LHCN-M2 (cell line): ENCODE measurements at regions not wholly inside any gene's neighbourhood (a gene's known extent, or its start where the extent isn't known, plus 50 kb on each side); places are given as distances from the start of the nearest gene placed in this dataset.
"Not testable (repeated sequence)": the region's sequence is repeated elsewhere in the genome, so short reads cannot be mapped to it uniquely, and the experiment has no call there.

Experiments used
- DNase-seq: peaks from one replicate; pipeline ENCODE4 v3.0.0-alpha.2; 2012; ENCODE audit warnings: low read depth

DNA sequence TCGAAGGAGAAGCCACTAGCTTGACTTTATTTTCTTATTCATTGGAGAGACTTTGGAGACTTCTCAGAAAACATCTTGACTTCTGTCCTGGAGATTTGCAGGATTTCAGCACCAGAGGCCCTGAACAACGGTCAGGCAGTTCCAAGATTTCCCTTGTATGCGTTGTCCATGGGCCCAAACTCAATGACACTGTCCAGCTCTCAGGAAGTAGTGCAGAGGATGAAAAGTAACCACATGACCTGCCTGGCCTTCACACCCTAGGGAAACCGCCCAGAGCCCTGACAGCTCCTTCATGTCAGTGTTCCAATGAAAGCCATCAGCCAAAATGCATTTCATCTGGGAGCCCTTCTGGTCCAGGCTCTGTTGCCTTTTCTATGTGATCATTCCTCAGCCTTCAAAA lies 214.1 kb downstream of the BLID start:
- DNase-seq, result no peak

DNA sequence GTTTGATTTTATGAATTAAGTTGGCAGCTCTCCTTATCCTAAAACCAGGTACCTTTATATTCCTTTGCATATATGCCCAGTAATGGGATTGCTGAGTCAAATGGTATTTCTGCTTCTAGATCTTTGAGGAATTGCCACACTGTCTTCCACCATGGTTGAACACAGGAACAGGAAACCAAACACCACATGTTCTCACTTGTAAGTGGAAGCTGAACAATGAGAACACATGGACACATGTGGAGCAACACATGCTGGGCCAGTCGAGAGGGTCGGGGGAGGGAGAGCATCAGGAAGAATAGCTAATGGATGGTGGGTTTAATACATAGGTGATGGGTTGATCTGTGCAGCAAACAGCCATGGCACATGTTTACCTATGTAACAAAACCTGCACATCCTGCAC lies 214.6 kb downstream of the BLID start:
- DNase-seq, result not testable (repeated sequence)

DNA sequence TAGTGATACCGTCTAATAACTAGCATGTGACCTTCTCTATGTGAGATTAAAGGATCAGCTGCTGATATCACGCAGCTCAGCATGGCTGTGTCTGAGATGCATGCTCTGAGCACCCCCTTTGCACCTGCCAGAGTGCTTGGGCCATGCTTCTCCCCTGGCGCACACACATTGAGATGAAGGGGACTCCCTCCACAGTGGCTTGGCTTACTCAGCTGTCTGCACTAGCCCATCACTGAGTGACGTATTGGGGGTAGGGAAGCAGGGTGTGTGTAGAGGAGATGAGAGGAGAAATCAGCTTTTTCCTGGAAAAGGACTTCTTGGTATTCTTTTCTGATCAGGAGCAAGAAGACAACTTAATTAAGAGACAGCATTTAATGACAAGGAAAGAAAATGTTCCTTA lies 216.5 kb downstream of the BLID start:
- no peak for DNase-seq

DNA sequence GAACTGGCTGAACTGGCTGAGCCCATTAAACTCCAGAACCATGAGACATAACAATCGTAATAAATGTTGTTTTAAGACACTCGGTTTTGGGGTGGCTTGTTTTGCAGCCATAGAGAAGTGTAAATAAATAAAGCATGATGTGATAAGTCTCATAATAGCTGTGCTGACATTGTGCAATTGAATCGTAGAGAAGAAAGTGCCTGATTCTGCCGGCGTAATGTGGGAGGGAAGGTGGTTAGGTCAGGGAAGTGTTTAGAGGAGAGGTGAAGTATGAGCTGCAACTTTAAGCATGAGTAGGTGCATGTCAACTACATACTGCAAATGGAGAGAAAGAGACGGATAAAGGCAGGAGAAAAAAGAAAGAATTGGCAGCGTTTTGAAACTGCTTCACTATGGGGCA lies 217.1 kb downstream of the BLID start:
- DNase-seq, result no peak

DNA sequence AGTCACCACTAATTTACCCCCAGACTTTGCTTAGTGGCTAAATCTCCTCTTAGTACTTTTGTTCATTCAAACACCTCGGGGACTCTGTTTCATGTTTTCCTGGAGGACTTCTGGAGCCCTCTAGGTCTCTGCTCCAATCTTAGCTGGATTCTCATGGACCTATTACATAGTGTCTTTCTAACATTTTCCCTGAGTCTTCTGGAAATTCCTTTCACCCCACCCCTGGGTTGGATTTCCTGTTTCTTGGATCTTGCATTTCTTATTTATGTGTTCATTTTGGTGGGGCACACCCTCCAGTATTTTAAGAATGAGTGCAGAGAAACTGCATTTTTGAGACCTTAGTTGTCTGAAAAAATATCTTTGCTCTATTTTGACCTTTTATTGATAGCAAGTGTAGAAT lies 220.1 kb downstream of the BLID start:
- peak; percentile 73 for DNase-seq

DNA sequence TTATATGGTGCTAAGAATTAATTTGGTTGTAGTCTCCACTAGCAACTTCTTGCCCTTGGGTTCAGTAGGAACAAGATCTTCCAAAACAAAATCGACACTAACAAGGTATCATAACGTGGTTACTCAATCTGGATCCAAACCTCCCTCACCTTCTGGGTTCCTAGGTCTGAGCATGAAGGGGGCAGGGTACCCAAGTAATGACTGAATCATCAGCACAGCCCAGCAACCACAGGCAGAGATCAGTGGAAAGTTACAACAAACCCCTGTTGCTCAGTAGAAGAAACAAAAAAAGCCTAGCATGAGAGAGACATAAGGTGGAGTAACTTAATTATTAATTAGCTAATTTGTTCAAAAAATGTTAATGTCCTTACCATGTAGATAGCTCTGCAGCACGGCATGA lies 221.4 kb downstream of the BLID start:
- DNase-seq, result peak; percentile 47

DNA sequence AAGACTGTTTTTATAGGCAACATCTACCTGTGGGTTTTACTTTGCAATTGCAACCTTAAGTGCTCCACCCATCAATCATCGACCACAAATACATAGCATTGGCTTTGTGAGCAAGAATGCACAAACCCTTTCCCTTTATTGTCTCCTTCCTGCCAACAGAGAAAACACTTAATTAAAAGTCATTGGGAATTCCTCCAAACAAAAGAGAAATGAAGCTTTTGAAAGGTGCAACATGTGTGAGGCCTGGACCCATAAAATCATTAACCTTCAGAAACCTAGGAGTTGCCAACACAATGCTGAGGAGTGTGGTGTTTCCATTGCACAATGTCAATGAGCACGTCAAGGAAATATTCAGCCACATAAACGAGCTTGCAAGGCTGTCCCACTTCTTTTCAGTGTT lies 223.2 kb downstream of the BLID start:
- no peak for DNase-seq

DNA sequence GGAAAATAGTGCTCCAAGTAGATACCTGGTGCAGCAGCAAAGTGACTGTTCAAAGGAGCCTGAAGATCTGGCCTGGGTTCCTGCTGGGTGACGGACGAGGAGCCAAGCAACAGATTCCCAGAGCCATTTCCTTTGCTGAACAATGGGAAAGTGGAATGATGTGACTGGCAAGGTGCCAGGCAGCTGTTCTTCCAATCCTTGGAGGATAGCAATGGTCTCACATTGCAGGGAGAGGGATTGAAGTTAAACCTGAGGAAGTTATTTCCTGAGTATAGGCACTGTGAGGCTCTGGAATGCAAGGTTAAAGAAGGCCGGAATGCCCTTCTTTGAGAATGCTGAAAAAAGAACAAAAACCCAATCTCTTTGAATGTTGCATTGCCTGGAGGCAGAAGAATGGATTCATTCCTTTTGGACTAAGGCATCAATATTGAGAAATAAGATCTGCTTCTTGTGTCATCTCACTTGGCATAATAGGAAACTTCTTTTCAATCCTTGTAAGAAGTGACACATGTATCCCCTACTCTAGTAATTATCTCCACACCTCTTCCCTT lies 223.8 kb downstream of the BLID start:
- DNase-seq, result peak; percentile 97

DNA sequence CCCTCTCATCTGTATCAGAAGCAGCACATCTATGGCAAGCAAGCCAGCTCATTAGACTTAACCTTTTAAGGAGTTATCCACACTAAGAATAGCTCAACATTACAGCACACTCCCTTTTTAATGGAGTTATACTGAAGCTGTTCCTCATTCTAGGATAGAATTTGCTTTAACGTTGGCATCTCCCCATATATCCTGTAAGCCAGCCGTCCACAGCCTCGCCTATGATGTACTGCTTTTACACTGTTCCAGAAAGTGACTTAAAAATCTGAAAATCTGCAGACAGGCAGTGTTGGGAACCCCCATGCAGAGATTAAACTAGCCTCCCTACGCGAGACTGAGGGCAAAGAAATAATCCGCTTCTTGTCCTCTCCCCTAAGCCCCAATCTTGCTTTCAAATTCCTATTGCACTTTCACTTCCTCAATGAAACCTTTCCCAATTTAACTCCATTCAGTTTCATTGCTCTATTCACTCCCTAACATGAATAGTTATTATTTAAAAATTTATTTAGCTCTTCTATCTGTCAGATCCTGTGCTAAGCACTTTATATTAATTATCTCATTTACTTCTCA lies 225.0 kb downstream of the BLID start:
- DNase-seq, result no peak

DNA sequence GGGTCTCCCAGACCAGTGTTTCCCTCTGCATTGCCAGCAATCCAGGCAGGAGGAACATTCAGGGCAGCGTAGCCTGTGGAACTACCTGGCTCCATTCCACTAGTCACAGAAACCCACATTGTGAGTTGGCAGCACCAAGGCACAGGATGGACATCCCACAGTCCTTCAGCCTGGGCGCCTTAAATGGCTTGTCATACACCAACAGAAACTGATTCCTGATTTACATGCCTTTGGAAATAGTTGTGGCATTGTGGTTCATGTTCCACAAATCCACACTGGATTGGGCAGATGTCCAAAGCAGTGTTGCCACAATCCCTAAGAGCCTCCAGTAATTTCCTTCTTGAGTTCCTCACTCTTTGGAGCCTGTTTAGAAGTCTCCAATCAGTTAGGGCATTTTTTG lies 225.6 kb downstream of the BLID start:
- peak; percentile 97 for DNase-seq

DNA sequence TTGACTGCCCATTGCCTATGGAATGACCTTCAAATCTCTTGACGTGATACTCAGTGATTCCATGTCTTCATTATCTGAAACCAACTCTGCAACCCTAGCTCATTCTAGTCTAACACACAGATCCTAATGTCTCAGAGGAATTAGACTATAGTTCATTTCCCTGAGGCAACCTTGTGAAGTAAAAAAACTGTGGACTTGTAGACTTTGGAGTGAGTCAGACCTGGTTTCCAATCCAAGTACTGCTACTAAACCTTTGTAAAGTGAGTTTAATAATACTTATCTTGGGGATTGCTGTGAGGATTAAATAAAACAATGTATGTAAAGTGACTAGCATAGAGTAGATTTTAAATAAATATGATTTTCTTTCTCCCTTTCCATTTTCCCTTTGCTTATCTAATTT lies 226.1 kb downstream of the BLID start:
- peak; percentile 48 for DNase-seq

DNA sequence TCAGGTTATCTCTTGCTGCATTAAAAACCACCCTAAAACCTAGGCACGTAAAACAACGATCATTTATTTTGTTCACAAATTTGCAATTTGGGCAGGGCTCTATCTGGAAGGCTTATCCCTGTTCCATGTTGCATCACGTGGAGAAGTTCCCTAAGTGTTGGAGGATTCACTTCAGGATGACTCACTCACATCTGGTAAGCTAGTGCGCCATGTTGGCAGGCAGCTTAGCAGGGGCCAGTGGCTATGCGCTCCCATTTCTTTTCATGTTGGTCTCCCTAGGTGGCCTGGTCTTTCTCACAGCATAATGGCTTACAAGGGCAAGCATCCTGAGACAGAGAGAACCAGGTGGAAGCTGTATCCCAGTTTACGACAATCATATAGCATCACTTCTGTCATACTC lies 226.8 kb downstream of the BLID start:
- DNase-seq, result peak; percentile 27

DNA sequence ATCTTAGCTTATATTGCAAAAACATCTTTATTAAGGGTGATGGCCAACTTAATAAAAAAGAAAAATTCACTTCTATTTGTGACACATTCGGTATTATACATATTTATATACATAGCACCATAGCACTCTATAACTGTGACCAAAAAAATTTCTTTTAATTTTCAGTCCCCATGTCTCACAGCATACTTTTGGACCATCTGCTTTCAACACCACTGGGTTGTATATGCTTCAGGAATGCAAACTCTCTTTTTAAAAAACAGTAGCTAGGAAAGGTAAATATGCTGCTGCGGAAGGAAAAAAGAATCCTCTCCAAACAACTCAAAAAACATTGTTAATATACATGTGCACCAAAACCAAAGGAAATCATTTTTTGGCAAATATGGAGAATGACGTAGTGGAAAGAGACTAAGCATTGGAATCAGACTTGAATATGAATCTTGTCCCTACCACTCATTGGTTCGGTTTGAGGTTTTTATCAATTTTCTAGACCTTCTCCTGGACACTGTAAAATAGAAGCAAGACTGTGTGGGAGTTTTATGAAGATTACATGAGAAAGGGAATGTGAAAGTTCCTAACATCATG lies 227.9 kb downstream of the BLID start:
- DNase-seq, result no peak

DNA sequence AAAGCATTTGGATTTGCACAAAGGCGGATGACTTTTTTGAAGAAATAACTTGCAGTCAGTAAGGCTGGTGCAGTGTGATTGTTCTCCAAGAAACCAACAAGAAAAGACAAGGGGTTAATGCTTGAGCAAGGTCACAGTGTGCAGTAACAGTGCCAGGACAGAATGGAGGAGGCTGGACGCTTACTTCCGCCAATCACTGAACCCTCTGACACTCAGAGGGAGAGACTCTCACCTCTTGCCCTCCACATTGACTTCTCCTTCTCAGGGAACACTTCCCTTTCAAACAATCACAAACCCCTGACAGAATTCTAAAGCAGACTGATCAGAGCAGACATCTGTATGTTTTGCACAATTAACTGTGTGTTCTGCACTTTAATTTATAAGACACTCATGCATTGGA lies 228.4 kb downstream of the BLID start:
- DNase-seq, result no peak

DNA sequence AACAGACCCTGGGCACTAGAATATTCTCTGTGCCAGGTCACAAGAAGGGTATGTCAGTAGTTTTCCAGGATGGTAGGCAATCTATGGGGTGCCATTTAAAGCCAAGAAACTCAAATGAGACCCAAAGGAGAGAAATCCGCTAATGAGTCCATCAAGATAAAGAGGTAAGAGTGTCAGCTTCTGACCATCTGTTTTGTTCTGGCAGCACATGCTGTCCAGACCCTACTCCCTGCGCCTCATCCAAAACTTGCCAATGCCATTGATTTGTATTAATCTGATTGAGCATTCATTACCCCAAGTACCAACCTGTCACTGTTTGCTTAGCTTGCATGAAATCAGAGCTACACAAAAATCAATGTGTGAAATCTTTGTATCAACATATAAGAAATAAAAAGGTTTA lies 229.0 kb downstream of the BLID start:
- no peak for DNase-seq

DNA sequence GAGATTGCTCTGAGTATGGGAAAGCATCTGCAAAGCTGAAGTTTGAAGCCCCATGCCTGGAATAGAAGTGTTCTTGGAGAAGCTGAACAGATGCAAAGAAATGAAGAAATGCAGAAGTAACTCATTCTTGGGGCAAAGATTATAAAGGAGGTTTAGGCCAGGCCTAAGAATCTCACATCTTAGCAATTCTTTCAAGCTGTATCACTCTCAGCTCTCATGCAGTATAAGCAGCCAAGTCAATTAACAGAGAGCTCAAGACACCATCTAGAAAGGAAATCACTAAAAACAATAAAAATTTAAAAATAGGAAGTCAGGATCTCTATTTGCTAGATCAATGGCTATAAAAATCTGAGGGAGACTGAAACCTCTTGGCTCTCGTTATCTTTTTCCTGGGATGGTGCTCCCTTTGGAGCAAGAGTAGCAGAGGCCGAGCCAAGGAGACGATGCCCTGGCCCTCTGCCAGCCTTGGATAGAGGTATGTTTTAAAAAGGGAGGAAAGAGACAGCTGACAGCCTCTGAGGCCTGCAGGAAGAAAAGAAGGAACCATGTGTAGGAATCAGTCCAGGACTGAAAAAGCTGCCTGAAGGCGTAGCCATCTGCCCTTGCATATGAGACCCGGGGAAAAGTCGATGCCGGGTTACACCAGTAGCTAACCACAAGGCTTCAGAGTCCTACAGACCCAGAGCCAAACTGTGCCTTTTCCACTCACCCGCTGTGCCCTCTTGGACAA lies 229.8 kb downstream of the BLID start:
- DNase-seq, result peak; percentile 23

DNA sequence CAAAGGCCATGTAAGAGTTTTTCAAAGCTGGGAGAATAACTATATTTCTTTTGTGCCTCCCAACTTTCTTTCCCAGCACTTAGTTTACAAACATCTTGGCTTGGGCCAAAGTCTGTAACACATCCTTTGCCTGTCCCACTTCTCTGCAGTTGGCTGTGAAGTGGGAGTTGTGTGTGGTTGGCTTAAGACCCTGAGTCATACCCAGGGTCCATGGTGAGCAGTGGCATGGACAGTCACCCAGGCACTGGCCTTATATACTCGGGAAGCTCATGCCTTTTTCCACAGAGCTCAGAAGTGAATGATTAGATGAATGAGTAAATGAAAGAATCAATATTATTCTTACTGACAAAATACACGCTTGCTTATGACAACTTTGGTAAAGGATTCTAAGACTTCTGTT lies 231.4 kb downstream of the BLID start:
- DNase-seq, result peak; percentile 19

DNA sequence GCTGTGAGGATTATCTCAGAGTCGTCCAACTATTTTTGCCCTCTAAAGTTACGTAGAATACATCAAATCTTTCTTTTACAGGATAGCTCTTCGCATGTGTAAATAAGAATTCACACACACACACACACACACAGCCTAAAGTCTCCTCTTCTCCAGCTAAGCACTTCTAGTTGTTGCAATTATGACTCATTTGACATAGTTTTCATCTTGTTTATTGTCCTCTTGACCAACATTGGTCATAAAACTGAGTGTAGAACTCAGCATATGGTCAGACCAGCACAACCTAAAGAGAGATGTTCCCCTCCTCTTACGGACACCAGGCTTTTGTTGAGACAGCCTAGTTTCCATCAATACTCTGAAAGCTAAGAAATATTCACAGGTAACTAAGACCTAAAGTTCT lies 234.2 kb downstream of the BLID start:
- peak; percentile 78 for DNase-seq

DNA sequence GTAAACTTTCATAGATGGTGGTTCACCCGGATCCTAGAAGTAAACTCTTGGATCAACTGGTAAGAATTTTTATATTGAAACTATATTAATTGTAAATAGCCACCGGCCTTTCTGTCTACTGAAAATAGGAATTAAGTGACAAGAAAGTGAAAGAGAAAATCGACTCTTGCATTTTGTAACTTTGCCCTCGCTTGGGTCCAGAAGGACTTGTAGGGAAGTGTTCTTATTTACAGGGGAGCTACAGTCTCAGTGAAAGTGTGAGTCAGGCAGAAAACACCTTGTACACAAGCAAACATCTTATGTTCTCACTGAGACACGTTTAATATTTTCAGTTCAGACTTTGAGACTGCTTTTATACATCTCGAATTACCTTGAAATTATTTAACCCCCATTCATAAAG lies 238.9 kb downstream of the BLID start:
- no peak for DNase-seq

DNA sequence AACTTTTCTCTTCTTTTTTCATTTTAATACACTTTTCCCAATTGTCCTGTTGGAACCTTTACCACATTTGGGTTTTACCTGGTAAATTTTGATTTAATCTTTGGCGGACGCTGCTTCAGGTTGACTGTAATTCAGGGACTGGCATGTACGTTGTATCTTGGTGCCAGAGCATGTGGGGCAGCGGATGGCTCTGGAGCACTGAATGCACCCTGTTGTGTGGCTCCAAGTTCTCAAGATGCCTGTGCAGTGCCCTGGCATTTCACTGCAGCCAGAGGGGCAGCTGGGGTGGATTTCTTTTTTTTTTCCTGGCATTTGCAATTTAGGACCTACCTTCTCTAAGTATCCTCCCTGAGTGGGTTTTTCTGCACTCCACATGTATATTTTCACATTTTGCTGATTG lies 242.2 kb downstream of the BLID start:
- DNase-seq, result no peak

DNA sequence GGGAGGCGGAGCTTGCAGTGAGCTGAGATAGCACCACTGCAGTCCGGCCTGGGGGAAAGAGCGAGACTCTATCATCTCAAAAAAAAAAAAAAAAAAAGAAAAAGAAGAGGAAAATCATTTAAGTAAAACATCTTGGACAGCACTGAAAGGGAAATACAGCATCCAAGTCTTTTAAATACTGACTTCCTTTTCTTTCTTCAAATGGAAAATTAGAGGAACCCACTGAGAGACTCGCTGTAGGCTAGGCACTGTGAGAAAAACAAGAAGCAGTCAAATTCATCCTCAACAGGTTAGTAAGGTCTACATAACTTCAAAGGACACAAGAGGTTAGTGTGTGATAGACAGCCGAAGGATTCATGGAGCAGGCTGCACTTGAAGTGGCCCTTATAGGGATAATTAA lies 243.7 kb downstream of the BLID start:
- DNase-seq, result no peak

DNA sequence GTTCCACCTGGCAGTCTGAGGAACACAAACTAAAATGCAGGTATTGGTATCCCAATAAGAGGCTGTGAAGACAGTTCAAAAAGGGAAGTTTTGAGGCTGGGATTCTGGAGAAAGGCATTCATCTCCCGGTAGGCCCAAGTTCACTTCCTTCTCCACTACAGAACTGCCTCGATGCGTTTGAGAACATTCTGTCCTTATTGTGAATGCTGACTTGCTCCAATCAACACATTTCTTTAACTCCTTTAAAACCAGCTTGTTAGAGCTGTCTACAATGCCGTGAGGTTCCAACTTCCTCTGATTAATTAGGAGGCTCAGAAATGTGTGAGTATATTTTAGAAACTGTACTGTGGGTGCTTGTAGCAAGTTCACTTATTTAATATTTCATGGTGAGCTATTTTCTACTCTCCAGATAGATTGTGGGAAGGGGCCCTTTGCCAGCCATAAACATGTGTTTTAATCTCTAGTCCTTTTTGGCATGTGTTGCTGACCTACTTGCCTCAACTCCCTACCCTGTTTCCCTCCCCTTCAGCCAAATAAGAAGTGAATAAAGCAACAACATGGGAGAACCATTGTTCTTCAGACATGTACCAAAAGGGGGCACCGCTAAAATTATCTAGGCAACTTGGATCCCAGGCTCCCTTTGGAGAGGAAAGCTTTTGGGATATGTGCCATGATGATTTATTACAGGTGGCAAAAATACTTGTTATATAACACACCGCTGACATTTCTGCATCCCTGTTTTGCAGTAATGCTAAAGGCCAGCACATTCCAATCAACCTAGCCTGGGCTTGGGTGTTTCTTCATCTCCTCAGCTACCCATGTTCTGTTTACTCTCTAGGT lies 245.6 kb downstream of the BLID start:
- DNase-seq, result peak; percentile 28
